ENCODE measurements at regions not wholly inside any gene's neighbourhood (a gene's known extent, or its start where the extent isn't known, plus 50 kb on each side); places are given as distances from the start of the nearest gene placed in this dataset.

- Histone ChIP-seq H3K4me2 (ENCODE audit: unreplicated experiment) (no peak overlapping the region), H3K27me3 (replicated peaks; ENCODE audit: insufficient read depth) (no peaks in the 10 kb centered on the region), H3K4me1 (ENCODE audit: insufficient read depth) (no peaks in the 10 kb centered on the region), H3K4me3 (no peak overlapping the region), H3K9me2 (ENCODE audit: insufficient read depth) (no peaks in the 10 kb centered on the region), H3K36me3 (ENCODE audit: low read depth) (no peaks in the 10 kb centered on the region), H3K9ac (no peak overlapping the region), H2AFZ (no peak overlapping the region), H3F3A (ENCODE audit: insufficient read depth) (no peaks in the 10 kb centered on the region), H3K9me3 (ENCODE audit: low read depth) (no peaks in the 10 kb centered on the region), H3K79me2 (ENCODE audit: insufficient read depth) (no peaks in the 10 kb centered on the region), H4K20me1 (ENCODE audit: insufficient read depth) (no peaks in the 10 kb centered on the region; the same call in 1 of the 2 replicates), H3K27ac (no peak overlapping the region)
- DNase-seq: no peak
- in situ Hi-C loops (cut with MboI): no loop called here
- TF ChIP-seq EZH2 (IDR thresholded peaks at IDR 0.05; ENCODE audit: insufficient read depth, poor library complexity, severe bottlenecking) (no peak), EZH2phosphoT487 (IDR thresholded peaks at IDR 0.05; ENCODE audit: insufficient read depth, low read depth) (no peak)
- WGBS, 2 experiments (ENCODE audit: low coverage in 1 of 2, low lambda C conversion rate in 2 of 2, missing lambda C conversion rate in 2 of 2): 46 to 47% methylated on average over 5 of the region's 5 CpGs
These were observed 259.2 kb upstream of the GALNTL6 start for GRCh38 chr4:171553961-171554360.

GRCh38 chr4:171542640-171543039, 270.6 kb upstream of the GALNTL6 start:
- TF ChIP-seq EZH2 (IDR thresholded peaks at IDR 0.05; ENCODE audit: insufficient read depth, poor library complexity, severe bottlenecking): no peak
- no peak for TF ChIP-seq EZH2phosphoT487 (IDR thresholded peaks at IDR 0.05; ENCODE audit: insufficient read depth, low read depth)
- no peak overlapping the region for H3K9ac ChIP-seq
- H3K27me3 ChIP-seq (replicated peaks; ENCODE audit: insufficient read depth): no peaks in the 10 kb centered on the region
- no peaks in the 10 kb centered on the region for H3K4me1 ChIP-seq (ENCODE audit: insufficient read depth)
- no peaks in the 10 kb centered on the region for H3K9me2 ChIP-seq (ENCODE audit: insufficient read depth)
- DNase-seq: no peak
- no peak overlapping the region for H2AFZ ChIP-seq
- H3K4me2 ChIP-seq (ENCODE audit: unreplicated experiment): no peak overlapping the region
- no peaks in the 10 kb centered on the region for H3K79me2 ChIP-seq (ENCODE audit: insufficient read depth)
- in situ Hi-C loops (cut with MboI): no loop called here
- no peaks in the 10 kb centered on the region for H3K36me3 ChIP-seq (ENCODE audit: low read depth)
- H3K4me3 ChIP-seq: no peak overlapping the region
- WGBS, 2 experiments (ENCODE audit: low coverage in 1 of 2, low lambda C conversion rate in 2 of 2, missing lambda C conversion rate in 2 of 2): 23 to 24% methylated on average over 2 of the region's 2 CpGs
- H4K20me1 ChIP-seq (ENCODE audit: insufficient read depth): no peaks in the 10 kb centered on the region
- H3K27ac ChIP-seq: no peak overlapping the region
- no peaks in the 10 kb centered on the region for H3K9me3 ChIP-seq (ENCODE audit: low read depth)
- H3F3A ChIP-seq (ENCODE audit: insufficient read depth): no peaks in the 10 kb centered on the region

- no peak overlapping the region for H3K4me2 ChIP-seq (ENCODE audit: unreplicated experiment)
- no peaks in the 10 kb centered on the region for H4K20me1 ChIP-seq (ENCODE audit: insufficient read depth)
- no peak for DNase-seq
- H3K36me3 ChIP-seq (ENCODE audit: low read depth): no peaks in the 10 kb centered on the region
- no peaks in the 10 kb centered on the region for H3K9me3 ChIP-seq (ENCODE audit: low read depth)
- TF ChIP-seq EZH2phosphoT487 (IDR thresholded peaks at IDR 0.05; ENCODE audit: insufficient read depth, low read depth) (no peak), EZH2 (IDR thresholded peaks at IDR 0.05; ENCODE audit: insufficient read depth, poor library complexity, severe bottlenecking) (no peak)
- H3K9me2 ChIP-seq (ENCODE audit: insufficient read depth): no peaks in the 10 kb centered on the region
- in situ Hi-C loops (cut with MboI): no loop called here
- no peak overlapping the region for H2AFZ ChIP-seq
- H3K27ac ChIP-seq: no peak overlapping the region
- H3K79me2 ChIP-seq (ENCODE audit: insufficient read depth): no peaks in the 10 kb centered on the region
- H3K4me3 ChIP-seq: no peak overlapping the region
- no peaks in the 10 kb centered on the region for H3F3A ChIP-seq (ENCODE audit: insufficient read depth)
- no peaks in the 10 kb centered on the region for H3K4me1 ChIP-seq (ENCODE audit: insufficient read depth)
- 25 to 65% methylated on average over 1 of the region's 1 CpG for WGBS, 2 experiments (ENCODE audit: low coverage in 1 of 2, low lambda C conversion rate in 2 of 2, missing lambda C conversion rate in 2 of 2)
- H3K9ac ChIP-seq: no peak overlapping the region
- no peaks in the 10 kb centered on the region for H3K27me3 ChIP-seq (replicated peaks; ENCODE audit: insufficient read depth)
These were observed 274.6 kb upstream of the GALNTL6 start for GRCh38 chr4:171538601-171539100.

- no peaks in the 10 kb centered on the region for H3K79me2 ChIP-seq (ENCODE audit: insufficient read depth)
- no peaks in the 10 kb centered on the region for H3F3A ChIP-seq (ENCODE audit: insufficient read depth)
- H3K27ac ChIP-seq: no peak overlapping the region
- no peak overlapping the region for H3K9ac ChIP-seq
- WGBS, 2 experiments (ENCODE audit: low coverage in 1 of 2, low lambda C conversion rate in 2 of 2, missing lambda C conversion rate in 2 of 2): 16 to 24% methylated on average over 1 of the region's 1 CpG
- no peaks in the 10 kb centered on the region for H4K20me1 ChIP-seq (ENCODE audit: insufficient read depth)
- no peaks in the 10 kb centered on the region for H3K9me2 ChIP-seq (ENCODE audit: insufficient read depth)
- H3K4me1 ChIP-seq (ENCODE audit: insufficient read depth): no peaks in the 10 kb centered on the region
- no peak overlapping the region for H2AFZ ChIP-seq
- H3K27me3 ChIP-seq (replicated peaks; ENCODE audit: insufficient read depth): no peaks in the 10 kb centered on the region
- H3K4me2 ChIP-seq (ENCODE audit: unreplicated experiment): no peak overlapping the region
- TF ChIP-seq EZH2phosphoT487 (IDR thresholded peaks at IDR 0.05; ENCODE audit: insufficient read depth, low read depth) (no peak), EZH2 (IDR thresholded peaks at IDR 0.05; ENCODE audit: insufficient read depth, poor library complexity, severe bottlenecking) (no peak)
- H3K4me3 ChIP-seq: no peak overlapping the region
- no peaks in the 10 kb centered on the region for H3K36me3 ChIP-seq (ENCODE audit: low read depth)
- DNase-seq: no peak
- H3K9me3 ChIP-seq (ENCODE audit: low read depth): no peaks in the 10 kb centered on the region
- in situ Hi-C loops (cut with MboI): no loop called here
These were observed 278.8 kb upstream of the GALNTL6 start for GRCh38 chr4:171534391-171534790.

GRCh38 chr4:171532968-171533367, 280.2 kb upstream of the GALNTL6 start:
- no peaks in the 10 kb centered on the region for H3K4me1 ChIP-seq (ENCODE audit: insufficient read depth)
- H3K9me2 ChIP-seq (ENCODE audit: insufficient read depth): no peaks in the 10 kb centered on the region
- H3K4me3 ChIP-seq: no peak overlapping the region
- TF ChIP-seq EZH2 (IDR thresholded peaks at IDR 0.05; ENCODE audit: insufficient read depth, poor library complexity, severe bottlenecking) (no peak), EZH2phosphoT487 (IDR thresholded peaks at IDR 0.05; ENCODE audit: insufficient read depth, low read depth) (no peak)
- no peaks in the 10 kb centered on the region for H4K20me1 ChIP-seq (ENCODE audit: insufficient read depth)
- H2AFZ ChIP-seq: no peak overlapping the region
- H3K79me2 ChIP-seq (ENCODE audit: insufficient read depth): no peaks in the 10 kb centered on the region
- no peaks in the 10 kb centered on the region for H3F3A ChIP-seq (ENCODE audit: insufficient read depth)
- WGBS, 2 experiments (ENCODE audit: low coverage in 1 of 2, low lambda C conversion rate in 2 of 2, missing lambda C conversion rate in 2 of 2): 5 to 9% methylated on average over 2 of the region's 2 CpGs
- H3K27ac ChIP-seq: no peak overlapping the region
- no peak overlapping the region for H3K4me2 ChIP-seq (ENCODE audit: unreplicated experiment)
- H3K9ac ChIP-seq: no peak overlapping the region
- in situ Hi-C loops (cut with MboI): no loop called here
- DNase-seq: no peak
- no peaks in the 10 kb centered on the region for H3K36me3 ChIP-seq (ENCODE audit: low read depth)
- no peaks in the 10 kb centered on the region for H3K27me3 ChIP-seq (replicated peaks; ENCODE audit: insufficient read depth)
- H3K9me3 ChIP-seq (ENCODE audit: low read depth): no peaks in the 10 kb centered on the region

Measured in GM23248 (cell line).